Lung (tissue), 11 donors: ENCODE measurements at regions not wholly inside any gene's neighbourhood (a gene's known extent, or its start where the extent isn't known, plus 50 kb on each side); places are given as distances from the start of the nearest gene placed in this dataset.

Experiments used
- ATAC-seq: fragments of 200-7000 bp; cut with Tn5 transposase; one replicate; pipeline ENCODE4 v1.9.1; 2020; ENCODE audit warnings: moderate number of reproducible peaks; ENCODE audit not compliant: insufficient read depth, low FRiP score
- DNase-seq, 3 donors: peaks; one replicate each; pipeline ENCODE4 v3.0.0-alpha.2; 2013 to 2017
- H3K27ac ChIP-seq, 2 donors: one replicate each; pipeline ENCODE4 v1.5.1; 2013; ENCODE audit warnings: mild to moderate bottlenecking in 2 of 2, moderate library complexity in 2 of 2, control low read depth in 1 of 2, inconsistent platforms in 1 of 2, low read depth in 1 of 2, low read length in 1 of 2
- H3K27me3 ChIP-seq, 3 donors: one replicate each; pipeline ENCODE4 v1.5.1; 2013; ENCODE audit warnings: low read length in 2 of 3; ENCODE audit not compliant: control insufficient read depth in 3 of 3, insufficient read depth in 3 of 3
- H3K36me3 ChIP-seq, 4 donors: one replicate each; pipeline ENCODE4 v1.5.1; 2013; ENCODE audit warnings: low read length in 4 of 4, mild to moderate bottlenecking in 1 of 4, moderate library complexity in 1 of 4; ENCODE audit not compliant: control insufficient read depth in 4 of 4, insufficient read depth in 4 of 4
- H3K4me1 ChIP-seq, 5 donors: one replicate each; pipeline ENCODE4 v1.5.1; 2013; ENCODE audit warnings: low read length in 5 of 5, mild to moderate bottlenecking in 2 of 5, moderate library complexity in 1 of 5; ENCODE audit not compliant: control insufficient read depth in 5 of 5, insufficient read depth in 5 of 5
- H3K4me3 ChIP-seq: one replicate; pipeline ENCODE4 v1.5.1; 2013; ENCODE audit warnings: mild to moderate bottlenecking, control low read depth, moderate library complexity
- H3K9ac ChIP-seq, 2 donors: one replicate each; pipeline ENCODE4 v1.5.1; 2013; ENCODE audit warnings: low read length in 2 of 2, control low read depth in 1 of 2; ENCODE audit not compliant: insufficient read depth in 1 of 2
- H3K9me3 ChIP-seq, 4 donors: one replicate each; pipeline ENCODE4 v1.5.1; 2013; ENCODE audit warnings: low read length in 3 of 4, mild to moderate bottlenecking in 1 of 4, moderate library complexity in 1 of 4; ENCODE audit not compliant: control insufficient read depth in 4 of 4, insufficient read depth in 3 of 4
- CTCF ChIP-seq: IDR thresholded peaks from 2 replicates; pipeline ENCODE4 v1.5.1; 2012; ENCODE audit warnings: mild to moderate bottlenecking; ENCODE audit errors: control extremely low read depth, extremely low read depth
- WGBS, 2 donors: extraction: QIAGEN DNeasy Blood & Tissue Kit; methylation state at CpG; one replicate each; pipeline ENCODE4 v1.1.7; 2013; 5-methylcytosine and 5-hydroxymethylcytosine counted together
- donor health status: control.
- donor health status: control.
- donor health status: Bipolar disorder and iron deficiency.
- donor health status: healthy.
- donor health status: DM: yes; HTN: yes; CAD: no.

GRCh38 chr1:43065616-43066399, 106.3 kb downstream of the EBNA1BP2 start:
- H3K4me3 ChIP-seq: no peak overlapping the region
- no peaks in the 10 kb centered on the region for H3K27me3 ChIP-seq
- no peak overlapping the region for H3K9ac ChIP-seq
- ATAC-seq: no peak
- H3K27ac ChIP-seq: no peak overlapping the region
- 74 to 87% methylated on average over 13 of the region's 13 CpGs for WGBS, 2 donors
- DNase-seq: no peak
- H3K9me3 ChIP-seq: no peaks in the 10 kb centered on the region
- H3K4me1 ChIP-seq: peaks cover 0 to 22% (median 7%) of the 10 kb centered on the region in 5 donors
- H3K36me3 ChIP-seq: no peaks in the 10 kb centered on the region
- TF ChIP-seq CTCF: no peak

- no peak for DNase-seq
- no peak overlapping the region for H3K4me3 ChIP-seq
- TF ChIP-seq CTCF: no peak
- WGBS, 2 donors: 88 to 89% methylated on average over 5 of the region's 5 CpGs
- ATAC-seq: no peak
- H3K9ac ChIP-seq: no peak overlapping the region
- no peaks in the 10 kb centered on the region for H3K36me3 ChIP-seq
- H3K9me3 ChIP-seq: no peaks in the 10 kb centered on the region
- no peak overlapping the region for H3K27ac ChIP-seq
- peaks cover 0 to 22% (median 7%) of the 10 kb centered on the region in 5 donors for H3K4me1 ChIP-seq
- H3K27me3 ChIP-seq: no peaks in the 10 kb centered on the region
Observed at GRCh38 chr1:43065191-43065590, 106.5 kb upstream of the SLC2A1 start.

- no peak for ATAC-seq
- no peak for TF ChIP-seq CTCF
- Histone ChIP-seq H3K27me3 (no peaks in the 10 kb centered on the region), H3K9me3 (no peaks in the 10 kb centered on the region), H3K4me3 (no peak overlapping the region), H3K27ac (no peak overlapping the region), H3K9ac (no peak overlapping the region), H3K36me3 (no peaks in the 10 kb centered on the region), H3K4me1 (peaks cover 0 to 18% (median 10%) of the 10 kb centered on the region in 5 donors)
- no peak for DNase-seq
- 90 to 94% methylated on average over 10 of the region's 10 CpGs for WGBS, 2 donors
Observed at GRCh38 chr1:43063394-43064219, 104.9 kb upstream of the SLC2A1 start.
